ENCODE measurements at regions not wholly inside any gene's neighbourhood (a gene's known extent, or its start where the extent isn't known, plus 50 kb on each side); places are given as distances from the start of the nearest gene placed in this dataset.

DNA sequence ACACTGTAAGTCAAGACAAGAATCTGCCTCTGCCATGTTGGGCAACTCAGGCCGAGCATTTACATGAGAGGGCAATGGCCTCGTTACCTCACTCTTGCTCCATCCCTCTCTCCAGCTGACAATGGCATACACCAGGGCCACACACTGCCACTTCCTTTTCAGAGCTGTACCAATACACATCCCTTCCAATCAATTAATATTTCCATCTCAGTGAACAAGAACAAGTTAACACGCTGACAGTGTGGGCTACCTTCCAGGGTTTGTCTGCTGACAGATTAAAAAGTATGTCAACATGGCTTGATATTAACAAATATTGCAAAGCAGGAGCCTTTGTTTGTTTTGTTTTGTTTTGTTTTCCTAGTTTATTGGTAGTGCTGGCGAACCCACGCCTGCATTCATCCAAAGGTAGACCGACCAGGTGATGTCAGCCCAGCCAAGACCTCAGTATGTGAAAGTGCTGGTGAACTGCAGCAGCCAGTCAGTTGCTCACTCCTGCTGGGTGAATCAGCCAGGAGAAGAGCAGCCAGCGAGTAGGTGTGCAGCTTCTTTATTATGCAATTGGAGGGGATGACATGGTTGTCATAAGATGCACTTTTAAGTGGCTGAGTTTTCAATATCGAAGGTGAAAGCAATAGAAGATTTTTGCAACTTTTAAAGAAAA is 487.3 kb upstream of the JARID2 start:
- TF ChIP-seq, protein P1, sequence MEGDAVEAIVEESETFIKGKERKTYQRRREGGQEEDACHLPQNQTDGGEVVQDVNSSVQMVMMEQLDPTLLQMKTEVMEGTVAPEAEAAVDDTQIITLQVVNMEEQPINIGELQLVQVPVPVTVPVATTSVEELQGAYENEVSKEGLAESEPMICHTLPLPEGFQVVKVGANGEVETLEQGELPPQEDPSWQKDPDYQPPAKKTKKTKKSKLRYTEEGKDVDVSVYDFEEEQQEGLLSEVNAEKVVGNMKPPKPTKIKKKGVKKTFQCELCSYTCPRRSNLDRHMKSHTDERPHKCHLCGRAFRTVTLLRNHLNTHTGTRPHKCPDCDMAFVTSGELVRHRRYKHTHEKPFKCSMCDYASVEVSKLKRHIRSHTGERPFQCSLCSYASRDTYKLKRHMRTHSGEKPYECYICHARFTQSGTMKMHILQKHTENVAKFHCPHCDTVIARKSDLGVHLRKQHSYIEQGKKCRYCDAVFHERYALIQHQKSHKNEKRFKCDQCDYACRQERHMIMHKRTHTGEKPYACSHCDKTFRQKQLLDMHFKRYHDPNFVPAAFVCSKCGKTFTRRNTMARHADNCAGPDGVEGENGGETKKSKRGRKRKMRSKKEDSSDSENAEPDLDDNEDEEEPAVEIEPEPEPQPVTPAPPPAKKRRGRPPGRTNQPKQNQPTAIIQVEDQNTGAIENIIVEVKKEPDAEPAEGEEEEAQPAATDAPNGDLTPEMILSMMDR (IDR thresholded peaks at IDR 0.05): no peak
- TF ChIP-seq POLR2A (IDR thresholded peaks at IDR 0.05): no peak
- no peak for TF ChIP-seq EP300 (IDR thresholded peaks at IDR 0.05)

Data from upper lobe of left lung (tissue), 4 donors.